Hematopoietic multipotent progenitor cell (in vitro differentiated cells): ENCODE measurements at regions not wholly inside any gene's neighbourhood (a gene's known extent, or its start where the extent isn't known, plus 50 kb on each side); places are given as distances from the start of the nearest gene placed in this dataset.

Experiments used
- DNase-seq, 3 donors: peaks; one replicate each; pipeline ENCODE4 v3.0.0-alpha.2; 2011 to 2015; ENCODE audit warnings: low read depth in 2 of 3, low spot score in 2 of 3

GRCh38 chr5:29790281-29790680 is 1403.2 kb upstream of the CDH6 start:
- no peak for DNase-seq

GRCh38 chr5:29780401-29780800 is 1413.1 kb upstream of the CDH6 start:
- DNase-seq = no peak

GRCh38 chr5:29779141-29779540 is 1414.3 kb upstream of the CDH6 start:
- no peak for DNase-seq

GRCh38 chr5:29777373-29777772 is 1416.1 kb upstream of the CDH6 start:
- DNase-seq = no peak

GRCh38 chr5:29770936-29771335 is 1422.5 kb upstream of the CDH6 start:
- no peak for DNase-seq

DNA sequence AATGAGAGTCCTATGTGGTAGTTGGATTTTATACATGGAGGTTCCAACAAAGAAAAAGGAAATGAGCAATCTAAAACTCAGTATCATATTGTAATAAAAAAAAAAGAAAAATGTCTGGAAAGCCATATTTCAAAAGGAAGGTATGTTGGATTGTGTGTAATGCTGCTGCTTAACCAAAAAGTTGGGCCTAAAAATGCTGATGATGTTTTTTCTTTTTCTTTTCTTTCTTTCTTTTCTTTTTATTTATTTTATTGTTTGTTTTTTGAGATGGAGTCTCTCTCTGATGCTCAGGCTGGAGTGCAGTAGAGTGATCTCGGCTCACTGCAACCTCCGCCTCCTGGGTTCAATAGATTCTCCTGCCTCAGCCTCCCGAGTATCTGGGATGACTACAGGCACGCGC is 1424.0 kb upstream of the CDH6 start:
- DNase-seq = no peak

GRCh38 chr5:29758986-29759421 is 1434.5 kb upstream of the CDH6 start:
- no peak for DNase-seq

DNA sequence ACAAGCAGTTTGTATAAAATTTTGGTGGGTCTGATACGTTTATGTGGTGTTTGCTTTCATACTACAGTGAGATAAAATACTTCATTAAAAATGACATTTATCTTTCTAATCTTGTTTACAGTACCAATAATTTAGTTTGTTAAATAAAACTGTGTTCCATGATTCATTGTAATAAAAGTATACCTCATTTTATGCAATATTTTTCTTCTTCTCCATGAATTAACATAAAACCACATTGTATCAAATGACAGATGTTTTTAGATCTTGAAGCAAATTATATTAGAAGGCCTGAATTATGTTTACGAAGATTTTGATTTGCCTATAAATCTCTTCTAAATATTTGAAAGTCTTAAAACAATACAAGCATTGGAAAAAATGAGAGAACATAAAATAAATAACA is 1443.0 kb upstream of the CDH6 start:
- DNase-seq = no peak

DNA sequence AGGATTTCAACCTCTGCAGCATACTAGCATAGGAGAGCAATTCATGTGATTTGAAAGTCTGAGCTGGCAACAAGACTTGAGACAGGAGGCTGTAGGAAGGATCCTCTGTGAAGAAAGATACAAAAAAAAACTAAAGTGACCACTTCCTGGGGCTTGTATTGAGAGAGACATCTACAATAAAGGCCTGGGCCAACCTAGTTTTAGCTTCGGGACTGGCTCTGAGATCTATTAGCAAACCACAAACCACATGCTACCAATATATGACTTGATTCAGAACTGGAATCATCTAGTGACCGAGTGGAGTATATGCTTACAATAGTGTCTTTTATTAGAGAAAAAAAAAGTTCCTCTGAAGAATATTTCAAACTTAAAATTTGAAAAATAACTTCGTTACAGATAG is 1448.9 kb upstream of the CDH6 start:
- no peak for DNase-seq

DNA sequence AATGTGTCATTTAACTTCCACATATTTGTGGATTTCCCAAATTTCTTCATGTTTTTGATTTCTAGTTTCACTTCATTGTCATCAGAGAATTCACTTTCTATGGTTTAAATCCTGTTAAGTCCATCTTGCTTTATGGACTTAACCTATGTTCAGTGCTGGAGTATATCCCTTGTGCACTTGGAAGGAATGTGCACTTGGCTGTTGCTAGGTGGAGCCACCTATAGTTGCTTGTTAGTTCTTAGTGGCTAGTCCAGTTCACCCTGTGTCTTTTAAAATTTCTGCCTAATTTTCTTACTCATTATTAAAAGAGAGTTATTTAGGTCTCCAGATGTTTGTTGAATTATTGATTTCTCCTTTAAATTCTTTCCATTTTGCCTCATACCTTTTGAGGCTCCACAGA is 1472.5 kb upstream of the CDH6 start:
- DNase-seq = no peak

DNA sequence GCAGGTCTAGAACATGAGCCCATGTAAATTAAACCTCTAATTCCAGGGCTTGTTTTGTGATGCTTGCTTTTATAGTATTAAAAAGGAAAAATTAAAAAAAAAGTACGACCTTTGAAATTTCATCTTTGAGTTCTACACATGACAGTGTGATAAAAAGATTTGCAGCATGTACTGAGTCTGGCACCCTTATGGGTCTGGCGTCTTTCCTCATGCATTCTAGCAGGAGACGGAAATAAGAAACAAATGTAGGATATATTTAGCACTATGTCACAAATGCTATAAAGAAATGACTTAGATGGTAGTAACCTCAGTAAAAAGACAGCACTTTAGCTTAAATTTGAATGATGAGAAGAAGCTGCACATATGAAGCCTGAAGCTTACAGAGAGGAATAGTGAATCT is 1474.3 kb upstream of the CDH6 start:
- DNase-seq = no peak

GRCh38 chr5:29715167-29715566 is 1478.3 kb upstream of the CDH6 start:
- no peak for DNase-seq

DNA sequence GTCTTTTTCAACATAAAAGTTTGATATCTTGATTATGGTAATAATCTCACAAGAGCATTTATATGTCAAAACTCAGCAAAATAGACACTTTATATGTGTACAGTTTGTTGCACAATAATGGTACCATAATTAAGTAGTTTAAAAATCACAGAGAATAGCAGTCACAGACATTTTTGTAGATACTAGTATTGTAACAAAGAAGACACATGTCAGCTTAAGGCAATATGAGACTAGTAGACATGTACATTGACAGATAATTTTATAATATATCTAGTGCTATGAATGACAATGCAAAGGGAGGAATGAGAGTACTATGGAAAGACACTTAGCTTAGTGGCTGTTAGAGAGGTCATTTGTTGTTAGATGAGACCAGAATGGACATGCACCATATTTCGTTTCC is 1490.6 kb upstream of the CDH6 start:
- DNase-seq = no peak

GRCh38 chr5:29701600-29701999 is 1491.9 kb upstream of the CDH6 start:
- no peak for DNase-seq

GRCh38 chr5:29697785-29698414 is 1495.6 kb upstream of the CDH6 start:
- peak in 1 of 3 donors; percentile 34 for DNase-seq

DNA sequence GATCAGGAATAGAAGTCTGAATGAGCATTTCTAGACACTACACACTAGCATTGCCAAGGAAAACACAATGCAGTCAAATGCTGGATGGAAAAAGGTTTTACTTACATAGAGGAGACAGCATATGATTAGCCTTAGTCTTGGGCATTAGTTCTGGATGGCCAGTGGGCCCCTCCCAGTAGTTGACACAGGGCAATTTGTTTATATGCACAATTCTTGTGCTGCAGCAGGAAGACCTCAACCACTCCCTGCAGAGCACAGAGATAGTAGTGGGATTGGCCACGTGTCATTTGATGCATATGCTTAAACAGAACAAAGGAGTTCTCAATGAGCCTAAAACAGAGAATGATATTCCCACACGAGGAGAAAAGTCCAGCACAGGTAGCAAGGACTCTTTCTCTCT is 1496.2 kb upstream of the CDH6 start:
- DNase-seq = no peak

GRCh38 chr5:29672678-29673077 is 1520.8 kb upstream of the CDH6 start:
- DNase-seq = no peak

DNA sequence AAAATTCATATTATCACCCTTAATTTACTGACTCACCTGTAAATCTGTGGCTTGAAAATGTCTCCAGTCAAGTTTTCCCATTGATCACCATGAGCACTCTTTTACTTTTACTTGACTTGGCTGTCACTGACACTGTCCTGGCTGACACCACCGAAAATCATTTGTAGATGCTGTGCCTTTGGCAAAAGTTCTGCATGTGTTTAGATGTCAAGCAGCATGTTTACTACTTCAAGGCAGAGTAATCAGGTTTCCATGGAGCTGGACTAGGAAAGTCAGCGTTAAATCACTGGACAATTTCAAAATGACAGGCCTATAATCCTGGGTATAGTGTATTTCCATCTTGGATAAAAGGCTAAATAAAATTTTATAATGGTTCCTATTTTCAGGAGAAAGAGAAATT is 1530.6 kb upstream of the CDH6 start:
- DNase-seq = no peak

- no peak for DNase-seq
These were observed 1538.5 kb upstream of the CDH6 start for GRCh38 chr5:29654954-29655353.

DNA sequence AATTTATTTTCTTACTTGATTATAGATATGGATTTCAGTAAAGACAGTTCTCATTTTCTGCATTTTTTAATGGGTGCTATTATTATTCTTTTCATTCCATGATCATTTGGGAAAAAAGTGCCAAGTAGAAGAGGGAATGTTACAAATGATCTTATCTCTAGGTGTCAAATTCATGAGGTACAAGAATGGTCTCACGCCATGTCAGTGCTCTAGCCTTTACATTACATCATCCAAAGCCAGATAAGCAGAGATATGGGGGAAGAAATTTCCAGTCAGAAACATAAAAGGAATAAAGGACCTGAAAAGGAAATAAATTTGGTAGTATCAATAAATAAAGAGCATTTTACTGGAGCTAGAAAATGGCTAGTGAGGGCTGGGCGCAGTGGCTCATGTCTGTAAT is 1544.2 kb upstream of the CDH6 start:
- no peak for DNase-seq

DNA sequence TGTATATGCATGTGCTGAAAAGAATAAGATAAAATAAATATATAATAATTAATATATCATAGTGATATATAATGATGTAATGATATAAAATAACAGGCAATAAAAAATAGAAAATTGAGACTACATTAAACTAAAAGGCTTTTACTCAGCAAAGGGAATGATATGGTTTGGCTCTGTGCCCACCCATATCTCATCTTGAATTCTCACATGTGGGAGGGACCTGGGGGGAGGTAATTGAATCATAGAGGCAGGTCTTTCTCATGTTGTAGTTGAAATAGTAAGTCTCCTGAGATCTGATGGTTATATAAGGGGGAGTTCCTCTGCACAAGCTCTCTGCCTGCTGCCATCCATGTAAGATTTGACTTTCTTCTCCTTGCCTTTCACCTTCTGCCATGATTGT is 1550.9 kb upstream of the CDH6 start:
- no peak for DNase-seq

DNA sequence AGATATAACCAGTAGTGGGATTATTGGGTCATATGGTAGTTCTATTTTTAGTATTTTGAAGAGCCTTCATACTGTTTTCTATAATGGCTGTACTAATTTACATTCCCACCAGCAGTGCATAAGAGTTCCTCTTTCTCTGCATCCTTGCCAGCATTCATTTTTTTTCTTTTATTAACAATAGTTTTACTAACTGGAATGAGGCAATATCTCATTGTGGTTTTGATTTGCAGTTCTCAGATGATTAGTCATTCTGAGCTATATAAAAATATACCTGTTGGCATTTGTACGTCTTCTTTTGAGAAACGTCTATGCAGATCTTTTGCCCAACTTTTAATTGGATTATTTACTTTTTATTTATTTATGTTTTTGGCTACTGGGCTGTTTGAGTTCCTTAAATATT is 1579.3 kb upstream of the CDH6 start:
- DNase-seq = no peak

DNA sequence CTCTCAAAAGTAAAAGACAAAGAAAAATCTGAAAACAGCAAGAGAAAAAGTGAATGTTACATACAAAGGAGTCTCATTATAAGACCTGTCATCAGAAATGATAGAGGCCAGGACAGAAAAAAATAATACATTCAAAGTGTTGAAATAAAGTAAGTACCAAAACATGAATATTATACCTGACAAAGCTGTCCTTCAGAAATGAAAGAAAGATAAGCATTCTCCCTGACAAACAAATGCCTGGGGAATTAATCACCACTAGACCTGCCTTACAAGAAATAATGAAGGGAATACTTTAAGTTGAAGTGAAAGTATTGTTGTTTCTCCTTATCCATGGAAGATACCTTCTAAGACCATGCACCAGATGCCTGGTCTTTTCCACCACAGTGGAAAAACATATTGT is 1605.2 kb upstream of the CDH6 start:
- no peak for DNase-seq
